H1 (cell line): ENCODE measurements at regions not wholly inside any gene's neighbourhood (a gene's known extent, or its start where the extent isn't known, plus 50 kb on each side); places are given as distances from the start of the nearest gene placed in this dataset.

Experiments used
- CREB1 ChIP-seq: IDR thresholded peaks from 2 replicates; pipeline ENCODE4 v1.6.1; 2012; ENCODE audit warnings: inconsistent platforms
- CTBP2 ChIP-seq: IDR thresholded peaks from 2 replicates; pipeline ENCODE4 v1.7.0; 2011; ENCODE audit warnings: borderline replicate concordance, mild to moderate bottlenecking, moderate library complexity, mixed read lengths, low read length; ENCODE audit not compliant: insufficient read depth, insufficient read length
- EGR1 ChIP-seq: IDR thresholded peaks from 2 replicates; pipeline ENCODE4 v1.6.1; 2011; ENCODE audit warnings: low read depth, low read length, borderline replicate concordance
- GABPA ChIP-seq: IDR thresholded peaks from 2 replicates; pipeline ENCODE4 v1.6.1; 2011; ENCODE audit warnings: mild to moderate bottlenecking, low read length, moderate library complexity, borderline replicate concordance; ENCODE audit not compliant: insufficient read depth
- HDAC6 ChIP-seq: IDR thresholded peaks from one replicate; pipeline ENCODE4 v1.7.1; 2012; ENCODE audit warnings: low read depth, mild to moderate bottlenecking, inconsistent platforms, low read length, moderate library complexity
- KDM4A ChIP-seq: IDR thresholded peaks from one replicate; pipeline ENCODE4 v1.7.1; 2012; ENCODE audit warnings: low read depth, mild to moderate bottlenecking, moderate library complexity, low read length, inconsistent platforms; ENCODE audit not compliant: severe bottlenecking
- KDM5A ChIP-seq: fragments of 200-600 bp; IDR thresholded peaks from 2 replicates; pipeline ENCODE4 v1.7.1; 2012; ENCODE audit warnings: mild to moderate bottlenecking, low read length, inconsistent platforms, mixed read lengths
- NRF1 ChIP-seq: IDR thresholded peaks from 2 replicates; pipeline ENCODE4 v1.6.1; 2011; ENCODE audit warnings: mild to moderate bottlenecking, low read depth, low read length, improper control_type of control experiment
- PHF8 ChIP-seq: fragments of 200-600 bp; sonication (generic); conservative IDR thresholded peaks from 2 replicates; pipeline ENCODE4 v1.7.1; 2012; ENCODE audit warnings: low read depth, mild to moderate bottlenecking, inconsistent platforms, low read length, moderate library complexity
- POLR2AphosphoS5 ChIP-seq: IDR thresholded peaks from 2 replicates; pipeline ENCODE4 v1.6.1; 2011; ENCODE audit warnings: low read depth, low read length
- RFX5 ChIP-seq: IDR thresholded peaks from 2 replicates; pipeline ENCODE4 v1.6.1; 2011; ENCODE audit warnings: low read depth, low read length, improper control_type of control experiment, borderline replicate concordance
- RXRA ChIP-seq: IDR thresholded peaks from 2 replicates; pipeline ENCODE4 v1.6.1; 2011; ENCODE audit warnings: low read depth, mild to moderate bottlenecking, low read length, moderate library complexity; ENCODE audit not compliant: insufficient read depth
- SP1 ChIP-seq: IDR thresholded peaks from 2 replicates; pipeline ENCODE4 v1.6.1; 2011; ENCODE audit warnings: low read depth, low read length
- SP4 ChIP-seq: IDR thresholded peaks from 2 replicates; pipeline ENCODE4 v1.6.1; 2012; ENCODE audit warnings: low read length, inconsistent platforms
- SRF ChIP-seq: IDR thresholded peaks from 2 replicates; pipeline ENCODE4 v1.6.1; 2011; ENCODE audit warnings: mild to moderate bottlenecking, low read depth, low read length, moderate library complexity
- TEAD4 ChIP-seq: IDR thresholded peaks from 2 replicates; pipeline ENCODE4 v1.6.1; 2012; ENCODE audit warnings: low read depth, low read length, inconsistent platforms, mixed read lengths
- YY1 ChIP-seq: IDR thresholded peaks from 2 replicates; pipeline ENCODE4 v1.6.1; 2011; ENCODE audit warnings: low read depth, mild to moderate bottlenecking, low read length
- TF ChIP-seq, protein P1 (sequence below): IDR thresholded peaks from 2 replicates; pipeline ENCODE4 v1.6.1; 2012; ENCODE audit warnings: inconsistent platforms
- TF ChIP-seq, protein P2 (sequence below): IDR thresholded peaks from 2 replicates; pipeline ENCODE4 v1.6.1; 2011; ENCODE audit warnings: low read depth, mild to moderate bottlenecking, low read length; ENCODE audit not compliant: insufficient read depth

DNA sequence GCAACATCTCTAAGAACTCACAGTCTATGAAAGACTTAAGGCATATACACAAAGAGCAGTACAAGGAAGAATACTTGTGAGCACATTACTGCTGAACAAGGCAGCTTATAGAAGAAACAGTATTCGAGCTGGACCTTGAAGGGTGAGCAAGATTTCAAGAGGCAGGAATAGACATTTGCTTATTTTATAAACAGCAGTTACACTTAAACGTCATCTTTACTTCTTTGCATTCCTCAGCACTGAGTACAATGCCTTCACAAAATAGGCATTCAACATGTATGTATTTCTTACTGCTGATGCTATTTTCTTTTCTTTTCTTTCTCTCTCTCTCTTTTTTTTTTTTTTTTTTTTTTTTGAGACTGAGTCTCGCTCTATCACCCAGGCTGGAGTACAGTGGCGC is 205.8 kb downstream of the ZIC4 start (continued):
- TF ChIP-seq PHF8 = no peak
- TF ChIP-seq TEAD4 = no peak
- TF ChIP-seq POLR2AphosphoS5 = no peak
- no peak for TF ChIP-seq EGR1
- no peak for TF ChIP-seq HDAC6
- TF ChIP-seq SP1 = no peak
- TF ChIP-seq RFX5 = no peak
- TF ChIP-seq SRF = no peak
- TF ChIP-seq SP4 = no peak
- no peak for TF ChIP-seq YY1
- no peak for TF ChIP-seq KDM5A
- no peak for TF ChIP-seq KDM4A
- TF ChIP-seq, protein P1, sequence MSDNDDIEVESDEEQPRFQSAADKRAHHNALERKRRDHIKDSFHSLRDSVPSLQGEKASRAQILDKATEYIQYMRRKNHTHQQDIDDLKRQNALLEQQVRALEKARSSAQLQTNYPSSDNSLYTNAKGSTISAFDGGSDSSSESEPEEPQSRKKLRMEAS = no peak
- no peak for TF ChIP-seq CREB1
- no peak for TF ChIP-seq GABPA
- TF ChIP-seq, protein P2, sequence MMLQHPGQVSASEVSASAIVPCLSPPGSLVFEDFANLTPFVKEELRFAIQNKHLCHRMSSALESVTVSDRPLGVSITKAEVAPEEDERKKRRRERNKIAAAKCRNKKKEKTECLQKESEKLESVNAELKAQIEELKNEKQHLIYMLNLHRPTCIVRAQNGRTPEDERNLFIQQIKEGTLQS = no peak
- TF ChIP-seq NRF1 = no peak
- no peak for TF ChIP-seq CTBP2
- no peak for TF ChIP-seq RXRA
